IMR-90 (cell line): ENCODE measurements at regions not wholly inside any gene's neighbourhood (a gene's known extent, or its start where the extent isn't known, plus 50 kb on each side); places are given as distances from the start of the nearest gene placed in this dataset.

ENCODE experiments used
- ATAC-seq: fragments of 200-7000 bp; cut with Tn5 transposase; 2 replicates; pipeline ENCODE4 v1.9.1; 2020; ENCODE audit warnings: low read depth, mild to moderate bottlenecking, moderate library complexity
- BruUV-seq: library from RNA; stranded (reverse); fragments of 400-500 nt; replicated peaks from 2 replicates; lab custom pipeline; 2021; lab: Mats Ljungman, UMichigan
- CTCF ChIA-PET: fragments of 300-600 bp; formaldehyde crosslinking; extraction: SDS; loops from one replicate; lab custom pipeline; 2021; ENCODE audit warnings: antibody characterized with exemption; lab: Yijun Ruan, JAX
- POLR2A ChIA-PET: fragments of 300-600 bp; sonication (Branson Sonifier 250); formaldehyde crosslinking; loops from one replicate; lab custom pipeline; 2022; ENCODE audit warnings: antibody characterized with exemption; ENCODE audit not compliant: unreplicated experiment; lab: Charles Lee
- DNase-seq: peaks from one replicate; pipeline ENCODE4 v3.0.0; 2013
- H2AFZ ChIP-seq: replicated peaks from 2 replicates; pipeline ENCODE3; 2013; ENCODE audit warnings: low read length, mild to moderate bottlenecking; ENCODE audit not compliant: poor library complexity
- H2AK5ac ChIP-seq: 2 replicates; pipeline ENCODE4 v1.6.1; 2013; ENCODE audit warnings: low read depth, low read length, inconsistent platforms
- H2AK9ac ChIP-seq: replicated peaks from 2 replicates; pipeline ENCODE3; 2013; ENCODE audit warnings: mild to moderate bottlenecking, low read depth, low read length, moderate library complexity; ENCODE audit not compliant: poor library complexity
- H2BK120ac ChIP-seq: 2 replicates; pipeline ENCODE4 v1.6.1; 2013; ENCODE audit warnings: low read depth, low read length, inconsistent platforms
- H2BK15ac ChIP-seq: 3 replicates; pipeline ENCODE4 v1.6.1; 2013; ENCODE audit warnings: low read depth, low read length, inconsistent platforms
- H2BK20ac ChIP-seq: 2 replicates; pipeline ENCODE4 v1.6.1; 2013; ENCODE audit warnings: low read depth, mild to moderate bottlenecking, inconsistent platforms, low read length, moderate library complexity
- H2BK5ac ChIP-seq: 2 replicates; pipeline ENCODE4 v1.6.1; 2013; ENCODE audit warnings: mild to moderate bottlenecking, low read depth, low read length, inconsistent platforms; ENCODE audit not compliant: poor library complexity, severe bottlenecking
- H3K14ac ChIP-seq: replicated peaks from 2 replicates; pipeline ENCODE4 v1.6.1; 2013; ENCODE audit warnings: low read depth, low read length, inconsistent platforms
- H3K18ac ChIP-seq: 2 replicates; pipeline ENCODE4 v1.6.1; 2013; ENCODE audit warnings: low read depth, low read length, control low read depth
- H3K23ac ChIP-seq: 2 replicates; pipeline ENCODE4 v1.6.1; 2013; ENCODE audit warnings: low read depth, low read length, inconsistent platforms
- H3K27ac ChIP-seq: 2 replicates; pipeline ENCODE4 v1.5.1; 2013; ENCODE audit warnings: mild to moderate bottlenecking, control low read depth, low read length; ENCODE audit not compliant: insufficient read depth
- H3K27me3 ChIP-seq: 2 replicates; pipeline ENCODE4 v1.6.1; 2013; ENCODE audit warnings: low read length; ENCODE audit not compliant: control insufficient read depth, insufficient read depth
- H3K36me3 ChIP-seq: 2 replicates; pipeline ENCODE4 v1.6.1; 2013; ENCODE audit warnings: low read length, mixed read lengths; ENCODE audit not compliant: control insufficient read depth, insufficient read depth
- H3K4ac ChIP-seq: 2 replicates; pipeline ENCODE4 v1.6.1; 2013; ENCODE audit warnings: low read depth, low read length, inconsistent platforms
- H3K4me1 ChIP-seq: 2 replicates; pipeline ENCODE4 v1.6.1; 2013; ENCODE audit warnings: low read length, mixed read lengths; ENCODE audit not compliant: control insufficient read depth, insufficient read depth
- H3K4me2 ChIP-seq: 2 replicates; pipeline ENCODE4 v1.6.1; 2013; ENCODE audit warnings: low read depth, mild to moderate bottlenecking, control low read depth, low read length, moderate library complexity
- H3K4me3 ChIP-seq: 2 replicates; pipeline ENCODE4 v1.5.1; 2013; ENCODE audit warnings: low read depth, mild to moderate bottlenecking, control low read depth, low read length, moderate library complexity; ENCODE audit not compliant: insufficient read depth
- H3K56ac ChIP-seq: 2 replicates; pipeline ENCODE4 v1.6.1; 2013; ENCODE audit warnings: low read length, inconsistent platforms; ENCODE audit not compliant: insufficient read depth; ENCODE audit errors: extremely low read depth
- H3K79me1 ChIP-seq, 2 experiments: 2 replicates each; pipeline ENCODE4 v1.6.1; 2013; ENCODE audit warnings: low read length in 2 of 2, inconsistent platforms in 1 of 2, low read depth in 1 of 2
- H3K9ac ChIP-seq: 2 replicates; pipeline ENCODE4 v1.6.1; 2013; ENCODE audit warnings: low read depth, low read length, control low read depth
- H3K9me1 ChIP-seq: 2 replicates; pipeline ENCODE4 v1.6.1; 2013; ENCODE audit warnings: low read length, inconsistent platforms; ENCODE audit not compliant: insufficient read depth
- H3K9me3 ChIP-seq: 2 replicates; pipeline ENCODE4 v1.6.1; 2013; ENCODE audit warnings: low read length; ENCODE audit not compliant: control insufficient read depth, insufficient read depth
- H4K20me1 ChIP-seq: 2 replicates; pipeline ENCODE4 v1.6.1; 2013; ENCODE audit warnings: low read length, inconsistent platforms; ENCODE audit not compliant: insufficient read depth
- H4K5ac ChIP-seq: 2 replicates; pipeline ENCODE4 v1.6.1; 2013; ENCODE audit warnings: mild to moderate bottlenecking, low read depth, low read length, control low read depth
- H4K8ac ChIP-seq, 2 experiments: 2 replicates each; pipeline ENCODE4 v1.6.1; 2013; ENCODE audit warnings: low read depth in 2 of 2, low read length in 2 of 2, control low read depth in 1 of 2, inconsistent platforms in 1 of 2
- H4K91ac ChIP-seq: 2 replicates; pipeline ENCODE4 v1.6.1; 2013; ENCODE audit warnings: low read depth, low read length, inconsistent platforms; ENCODE audit not compliant: insufficient read depth
- BHLHE40 ChIP-seq: fragments of 150-350 bp; IDR thresholded peaks from 2 replicates; pipeline ENCODE4 v1.6.1; 2016; ENCODE audit warnings: mild to moderate bottlenecking, low read depth, low read length
- CEBPB ChIP-seq: IDR thresholded peaks from 2 replicates; pipeline ENCODE4 v1.6.1; 2012; ENCODE audit warnings: low read depth, low read length, improper control_type of control experiment
- CHD1 ChIP-seq: IDR thresholded peaks from 2 replicates; pipeline ENCODE4 v1.6.1; 2012; ENCODE audit warnings: low read depth, low read length, improper control_type of control experiment
- CTCF ChIP-seq: conservative IDR thresholded peaks from 2 replicates; pipeline ENCODE4 v1.5.1; 2012; ENCODE audit warnings: mild to moderate bottlenecking, low read depth, low read length, improper control_type of control experiment
- ELK1 ChIP-seq: fragments of 150-350 bp; IDR thresholded peaks from 2 replicates; pipeline ENCODE4 v1.6.1; 2016; ENCODE audit warnings: low read depth, mild to moderate bottlenecking, low read length, moderate library complexity, borderline replicate concordance
- FOS ChIP-seq: fragments of 150-350 bp; IDR thresholded peaks from 2 replicates; pipeline ENCODE4 v1.6.1; 2016; ENCODE audit warnings: low read depth, low read length
- MAFK ChIP-seq: IDR thresholded peaks from 2 replicates; pipeline ENCODE4 v1.6.1; 2012; ENCODE audit warnings: low read depth, low read length, improper control_type of control experiment
- MAZ ChIP-seq: IDR thresholded peaks from 2 replicates; pipeline ENCODE4 v1.6.1; 2012; ENCODE audit warnings: low read depth, mild to moderate bottlenecking, low read length, improper control_type of control experiment, moderate library complexity, borderline replicate concordance
- MXI1 ChIP-seq: IDR thresholded peaks from 2 replicates; pipeline ENCODE4 v1.6.1; 2012; ENCODE audit warnings: low read depth, mild to moderate bottlenecking, low read length, moderate library complexity, borderline replicate concordance
- NFE2L2 ChIP-seq: fragments of 150-350 bp; IDR thresholded peaks from 2 replicates; pipeline ENCODE4 v1.6.1; 2016; ENCODE audit warnings: low read depth, mild to moderate bottlenecking, low read length
- POLR2A ChIP-seq: IDR thresholded peaks from 2 replicates; pipeline ENCODE4 v1.6.1; 2012; ENCODE audit warnings: mild to moderate bottlenecking, low read depth, low read length
- RAD21 ChIP-seq: IDR thresholded peaks from 2 replicates; pipeline ENCODE4 v1.6.1; 2012; ENCODE audit warnings: low read length, improper control_type of control experiment
- RCOR1 ChIP-seq: IDR thresholded peaks from 2 replicates; pipeline ENCODE4 v1.6.1; 2012; ENCODE audit warnings: mild to moderate bottlenecking, low read length, improper control_type of control experiment; ENCODE audit not compliant: insufficient replicate concordance
- RFX5 ChIP-seq: IDR thresholded peaks from 2 replicates; pipeline ENCODE4 v1.8.0; 2012; ENCODE audit warnings: low read depth, mild to moderate bottlenecking, low read length, moderate library complexity
- SMC3 ChIP-seq: fragments of 150-350 bp; IDR thresholded peaks from 2 replicates; pipeline ENCODE4 v1.6.1; 2016; ENCODE audit warnings: low read depth, mild to moderate bottlenecking, antibody characterized with exemption, low read length, moderate library complexity
- USF2 ChIP-seq: fragments of 150-350 bp; IDR thresholded peaks from 2 replicates; pipeline ENCODE4 v1.6.1; 2017; ENCODE audit warnings: mild to moderate bottlenecking, antibody characterized with exemption, low read length, low read depth
- WGBS, 2 experiments: methylation state at CpG; one replicate each; pipeline versions ENCODE4 v1.1.5 to v1.1.7; 2013; ENCODE audit warnings: missing lambda C conversion rate in 2 of 2; ENCODE audit not compliant: insufficient read length in 1 of 2; ENCODE audit errors: extremely low coverage in 2 of 2; 5-methylcytosine and 5-hydroxymethylcytosine counted together
- dilution Hi-C: fragments of 300-500 bp; cut with HindIII; formaldehyde crosslinking; loops from one replicate; pipeline ENCODE4 v1.14.3; 2018; ENCODE audit warnings: low sequenced_read_pairs; ENCODE audit not compliant: unreplicated experiment
- in situ Hi-C: fragments of 300-500 bp; cut with MboI; formaldehyde crosslinking; loops from 3 replicates; pipeline ENCODE4 v1.14.3; 2019; ENCODE audit warnings: low sequenced_read_pairs, inconsistent platforms, mixed read lengths
- intact Hi-C: fragments of 100-400 bp; cut with micrococcal nuclease; formaldehyde crosslinking; loops from 2 replicates; pipeline ENCODE4 v1.10.0; 2022

- H2BK15ac ChIP-seq: no peak overlapping the region
- dilution Hi-C loops (no loop called here), in situ Hi-C loops (no loop called here), intact Hi-C loops (no loop called here)
- no peak overlapping the region for H3K14ac ChIP-seq
- no peak overlapping the region for H3K56ac ChIP-seq
- H4K5ac ChIP-seq: no peak overlapping the region
- H3K27ac ChIP-seq: no peak overlapping the region
- no peak for DNase-seq
- no peak overlapping the region for H4K8ac ChIP-seq
- no peaks in the 10 kb centered on the region for H3K36me3 ChIP-seq
- H3K4ac ChIP-seq: no peak overlapping the region
- H2AK5ac ChIP-seq: no peak overlapping the region
- no peaks in the 10 kb centered on the region for H4K20me1 ChIP-seq
- H3K9me1 ChIP-seq: no peaks in the 10 kb centered on the region
- H3K18ac ChIP-seq: no peak overlapping the region
- TF ChIP-seq RFX5: no peak
- no peak for TF ChIP-seq CHD1
- no peak for TF ChIP-seq SMC3
- TF ChIP-seq USF2: no peak
- TF ChIP-seq RAD21: no peak
- TF ChIP-seq POLR2A: no peak
- no peak for TF ChIP-seq CTCF
- no peak for TF ChIP-seq RCOR1
- no peak for TF ChIP-seq NFE2L2
- no peak for TF ChIP-seq MAZ
- TF ChIP-seq BHLHE40: no peak
- TF ChIP-seq MXI1: no peak
- TF ChIP-seq CEBPB: no peak
- no peak for TF ChIP-seq ELK1
- no peak for TF ChIP-seq FOS
- no peak for TF ChIP-seq MAFK
- H3K27me3 ChIP-seq: no peaks in the 10 kb centered on the region
- no TSS peak for BruUV-seq
- ATAC-seq: no peak
- no peaks in the 10 kb centered on the region for H3K79me1 ChIP-seq
- H3K23ac ChIP-seq: no peak overlapping the region
- H4K91ac ChIP-seq: no peak overlapping the region
- peaks cover 26% of the 10 kb centered on the region for H3K9me3 ChIP-seq
- H3K4me3 ChIP-seq: no peak overlapping the region
- H3K4me2 ChIP-seq: no peak overlapping the region
- no peaks in the 10 kb centered on the region for H3K4me1 ChIP-seq
- ChIA-PET CTCF (interaction anchor here (0.6 kb wide), 1 partner anchor 134 kb away, joined by 3 read pairs; no protein-coding TSS in a partner anchor), POLR2A (no interaction called here)
- no peak overlapping the region for H2AK9ac ChIP-seq
- no peak overlapping the region for H2AFZ ChIP-seq
- H2BK120ac ChIP-seq: no peak overlapping the region
- no CpG with 5 or more reads among the region's 1 CpG for WGBS, 2 experiments
- H3K9ac ChIP-seq: no peak overlapping the region
- no peak overlapping the region for H2BK20ac ChIP-seq
- H2BK5ac ChIP-seq: no peak overlapping the region
Observed at GRCh38 chr5:2852446-2852845, 101.0 kb upstream of the IRX2 start.
